ENCODE measurements at regions not wholly inside any gene's neighbourhood (a gene's known extent, or its start where the extent isn't known, plus 50 kb on each side); places are given as distances from the start of the nearest gene placed in this dataset.

GRCh38 chr3:87798567-87798947, 260.2 kb downstream of the CGGBP1 start:
- CTCF ChIA-PET (ENCODE audit: low intra/inter-chr PET ratio), result no interaction called here
- POLR2A ChIA-PET, result interaction anchor here (0.9 kb wide), 2 partner anchors 81 to 352 kb away, joined by 3 to 4 read pairs; no protein-coding TSS in a partner anchor
- Histone ChIP-seq H3K27me3 (ENCODE audit: control insufficient read depth in 2 of 2, insufficient read depth in 2 of 2, low read length in 2 of 2) (no peaks in the 10 kb centered on the region), H3K4me2 (ENCODE audit: insufficient read depth, low read length) (peak overlapping the region; percentile 65), H3K9me1 (ENCODE audit: control insufficient read depth, insufficient read depth, low read length) (no peaks in the 10 kb centered on the region), H4K20me1 (replicated peaks; ENCODE audit: control insufficient read depth, insufficient read depth, low read length) (no peaks in the 10 kb centered on the region), H3K4me3 (no peak overlapping the region), H3K27ac (ENCODE audit: extremely low read depth, low read depth, low read length) (peak overlapping the region; percentile 87), H3K4me1 (replicated peaks in 1 of 2; ENCODE audit: control insufficient read depth in 2 of 2, insufficient read depth in 2 of 2, low read length in 2 of 2) (peaks cover 16 to 29% of the 10 kb centered on the region in 2 experiments), H3K79me2 (ENCODE audit: control insufficient read depth, insufficient read depth, low read length) (peaks cover 96% of the 10 kb centered on the region), H2AFZ (ENCODE audit: low read depth, low read length) (no peak overlapping the region), H3K9me3 (replicated peaks; ENCODE audit: control insufficient read depth, insufficient read depth, low read depth, low read length) (no peaks in the 10 kb centered on the region), H3K36me3 (ENCODE audit: control insufficient read depth, insufficient read depth, low read length) (peaks cover 15% of the 10 kb centered on the region), H3K9ac (ENCODE audit: insufficient read depth in 1 of 2, low read depth in 2 of 2, low read length in 2 of 2) (peak overlapping the region in 1 of 2 experiments; percentile 69; a peak in 2 of 4 replicates)
- FAIRE-seq (peak; percentile 80), DNase-seq (ENCODE audit: extremely low read depth in 1 of 4, low spot score in 3 of 4) (peak in 2 of 4 experiments; percentile 14 to 44), ATAC-seq (no peak)
- intact Hi-C loops (cut with micrococcal nuclease), result loop anchor here (5.0 to 10.0 kb wide), 3 partner anchors 244 to 346 kb away; partner anchors contain the start of genes C3orf38, CGGBP1 and ZNF654
- in situ Hi-C loops (cut with MboI), result no loop called here
- BruUV-seq (replicated peaks), result no TSS peak
- 7% methylated on average over 4 of the region's 4 CpGs for WGBS (ENCODE audit: insufficient coverage, low coverage, missing lambda C conversion rate)
- no peak for TF ChIP-seq SNIP1 (IDR thresholded peaks at IDR 0.05; ENCODE audit: low read depth)
- no peak for TF ChIP-seq SMAD3 (CRISPR knock-in tag; conservative IDR thresholded peaks at IDR 0.05)
- TF ChIP-seq RBM22 (IDR thresholded peaks at IDR 0.05; ENCODE audit: low read depth, low read length, poor library complexity, severe bottlenecking), result no peak
- TF ChIP-seq YBX1 (IDR thresholded peaks at IDR 0.05), result no peak
- TF ChIP-seq HEY1 (CRISPR knock-in tag; IDR thresholded peaks at IDR 0.05; ENCODE audit: borderline replicate concordance), result no peak
- 0 out of 2 replicates have a peak, but pooled peaks have one; percentile 5 for TF ChIP-seq MAFG (tag; conservative IDR thresholded peaks at IDR 0.05)
- TF ChIP-seq GABPA (tag; conservative IDR thresholded peaks at IDR 0.05; ENCODE audit: low read depth), result no peak
- TF ChIP-seq ZNF436 (CRISPR knock-in tag; IDR thresholded peaks at IDR 0.05), result no peak
- TF ChIP-seq ID3 (CRISPR knock-in tag; IDR thresholded peaks at IDR 0.05), result no peak
- TF ChIP-seq ID3 (tag; IDR thresholded peaks at IDR 0.05), result no peak
- TF ChIP-seq NFRKB (IDR thresholded peaks at IDR 0.05; ENCODE audit: low read depth), result peak; percentile 23; the same call in 1 of the 2 replicates
- no peak for TF ChIP-seq ZNF253 (CRISPR knock-in tag; conservative IDR thresholded peaks at IDR 0.05)
- no peak for TF ChIP-seq C11orf30 (IDR thresholded peaks at IDR 0.05; ENCODE audit: low read depth)
- TF ChIP-seq FOXJ2 (tag; IDR thresholded peaks at IDR 0.05), result no peak
- TF ChIP-seq SMARCA4 (IDR thresholded peaks at IDR 0.05), result peak; percentile 47; the same call in 1 of the 2 replicates
- TF ChIP-seq DPF2 (IDR thresholded peaks at IDR 0.05), result peak; percentile 65; the same call in 1 of the 2 replicates
- TF ChIP-seq EP300 (IDR thresholded peaks at IDR 0.05; ENCODE audit: low read length), result peak; percentile 2; the same call in 1 of the 2 replicates
- peak; percentile 89 for TF ChIP-seq MEIS2 (IDR thresholded peaks at IDR 0.05; ENCODE audit: partially characterized antibody)
- peak; percentile 31; the same call in 1 of the 2 replicates for TF ChIP-seq JUND (IDR thresholded peaks at IDR 0.05; ENCODE audit: borderline replicate concordance, low read depth, low read length)
- TF ChIP-seq JUND (tag; IDR thresholded peaks at IDR 0.05; ENCODE audit: borderline replicate concordance, low read depth, low read length), result no peak
- peak; percentile 83 for TF ChIP-seq PKNOX1 (IDR thresholded peaks at IDR 0.05)
- no peak for TF ChIP-seq ZNF57 (CRISPR knock-in tag; IDR thresholded peaks at IDR 0.05)
- TF ChIP-seq NCOR1 (IDR thresholded peaks at IDR 0.05), result no peak
